ENCODE measurements at regions not wholly inside any gene's neighbourhood (a gene's known extent, or its start where the extent isn't known, plus 50 kb on each side); places are given as distances from the start of the nearest gene placed in this dataset.

DNA sequence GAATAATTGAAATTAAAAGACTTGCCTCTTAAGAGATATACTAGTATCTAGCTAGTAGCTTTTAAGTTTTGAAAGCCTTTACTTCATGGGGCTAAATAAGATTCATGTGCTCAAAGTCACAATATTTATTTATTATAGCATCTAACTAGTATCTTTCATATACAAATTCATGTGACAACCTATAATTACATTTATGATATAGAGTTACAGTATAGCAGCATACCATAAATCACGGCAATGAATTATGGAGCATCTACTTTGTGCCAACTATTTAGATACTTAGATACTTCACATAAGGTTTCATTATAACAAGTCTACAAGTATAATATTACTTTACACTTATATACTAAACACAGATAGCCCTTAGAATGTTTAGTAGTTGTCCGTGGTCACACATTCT is 229.4 kb downstream of the TPRG1 start:
- TF ChIP-seq, protein P1, sequence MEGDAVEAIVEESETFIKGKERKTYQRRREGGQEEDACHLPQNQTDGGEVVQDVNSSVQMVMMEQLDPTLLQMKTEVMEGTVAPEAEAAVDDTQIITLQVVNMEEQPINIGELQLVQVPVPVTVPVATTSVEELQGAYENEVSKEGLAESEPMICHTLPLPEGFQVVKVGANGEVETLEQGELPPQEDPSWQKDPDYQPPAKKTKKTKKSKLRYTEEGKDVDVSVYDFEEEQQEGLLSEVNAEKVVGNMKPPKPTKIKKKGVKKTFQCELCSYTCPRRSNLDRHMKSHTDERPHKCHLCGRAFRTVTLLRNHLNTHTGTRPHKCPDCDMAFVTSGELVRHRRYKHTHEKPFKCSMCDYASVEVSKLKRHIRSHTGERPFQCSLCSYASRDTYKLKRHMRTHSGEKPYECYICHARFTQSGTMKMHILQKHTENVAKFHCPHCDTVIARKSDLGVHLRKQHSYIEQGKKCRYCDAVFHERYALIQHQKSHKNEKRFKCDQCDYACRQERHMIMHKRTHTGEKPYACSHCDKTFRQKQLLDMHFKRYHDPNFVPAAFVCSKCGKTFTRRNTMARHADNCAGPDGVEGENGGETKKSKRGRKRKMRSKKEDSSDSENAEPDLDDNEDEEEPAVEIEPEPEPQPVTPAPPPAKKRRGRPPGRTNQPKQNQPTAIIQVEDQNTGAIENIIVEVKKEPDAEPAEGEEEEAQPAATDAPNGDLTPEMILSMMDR (IDR thresholded peaks at IDR 0.05 in 2 of 3, conservative IDR thresholded peaks at IDR 0.05 in 1 of 3; ENCODE audit: insufficient read depth in 2 of 3, low read depth in 1 of 3, low read length in 3 of 3): no peak
- TF ChIP-seq LARP7 (IDR thresholded peaks at IDR 0.05): no peak
- no peak for TF ChIP-seq ZBED1 (IDR thresholded peaks at IDR 0.05)
- TF ChIP-seq, protein P2, sequence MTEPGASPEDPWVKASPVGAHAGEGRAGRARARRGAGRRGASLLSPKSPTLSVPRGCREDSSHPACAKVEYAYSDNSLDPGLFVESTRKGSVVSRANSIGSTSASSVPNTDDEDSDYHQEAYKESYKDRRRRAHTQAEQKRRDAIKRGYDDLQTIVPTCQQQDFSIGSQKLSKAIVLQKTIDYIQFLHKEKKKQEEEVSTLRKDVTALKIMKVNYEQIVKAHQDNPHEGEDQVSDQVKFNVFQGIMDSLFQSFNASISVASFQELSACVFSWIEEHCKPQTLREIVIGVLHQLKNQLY (CRISPR knock-in tag; conservative IDR thresholded peaks at IDR 0.05): no peak
- TF ChIP-seq, protein P3, sequence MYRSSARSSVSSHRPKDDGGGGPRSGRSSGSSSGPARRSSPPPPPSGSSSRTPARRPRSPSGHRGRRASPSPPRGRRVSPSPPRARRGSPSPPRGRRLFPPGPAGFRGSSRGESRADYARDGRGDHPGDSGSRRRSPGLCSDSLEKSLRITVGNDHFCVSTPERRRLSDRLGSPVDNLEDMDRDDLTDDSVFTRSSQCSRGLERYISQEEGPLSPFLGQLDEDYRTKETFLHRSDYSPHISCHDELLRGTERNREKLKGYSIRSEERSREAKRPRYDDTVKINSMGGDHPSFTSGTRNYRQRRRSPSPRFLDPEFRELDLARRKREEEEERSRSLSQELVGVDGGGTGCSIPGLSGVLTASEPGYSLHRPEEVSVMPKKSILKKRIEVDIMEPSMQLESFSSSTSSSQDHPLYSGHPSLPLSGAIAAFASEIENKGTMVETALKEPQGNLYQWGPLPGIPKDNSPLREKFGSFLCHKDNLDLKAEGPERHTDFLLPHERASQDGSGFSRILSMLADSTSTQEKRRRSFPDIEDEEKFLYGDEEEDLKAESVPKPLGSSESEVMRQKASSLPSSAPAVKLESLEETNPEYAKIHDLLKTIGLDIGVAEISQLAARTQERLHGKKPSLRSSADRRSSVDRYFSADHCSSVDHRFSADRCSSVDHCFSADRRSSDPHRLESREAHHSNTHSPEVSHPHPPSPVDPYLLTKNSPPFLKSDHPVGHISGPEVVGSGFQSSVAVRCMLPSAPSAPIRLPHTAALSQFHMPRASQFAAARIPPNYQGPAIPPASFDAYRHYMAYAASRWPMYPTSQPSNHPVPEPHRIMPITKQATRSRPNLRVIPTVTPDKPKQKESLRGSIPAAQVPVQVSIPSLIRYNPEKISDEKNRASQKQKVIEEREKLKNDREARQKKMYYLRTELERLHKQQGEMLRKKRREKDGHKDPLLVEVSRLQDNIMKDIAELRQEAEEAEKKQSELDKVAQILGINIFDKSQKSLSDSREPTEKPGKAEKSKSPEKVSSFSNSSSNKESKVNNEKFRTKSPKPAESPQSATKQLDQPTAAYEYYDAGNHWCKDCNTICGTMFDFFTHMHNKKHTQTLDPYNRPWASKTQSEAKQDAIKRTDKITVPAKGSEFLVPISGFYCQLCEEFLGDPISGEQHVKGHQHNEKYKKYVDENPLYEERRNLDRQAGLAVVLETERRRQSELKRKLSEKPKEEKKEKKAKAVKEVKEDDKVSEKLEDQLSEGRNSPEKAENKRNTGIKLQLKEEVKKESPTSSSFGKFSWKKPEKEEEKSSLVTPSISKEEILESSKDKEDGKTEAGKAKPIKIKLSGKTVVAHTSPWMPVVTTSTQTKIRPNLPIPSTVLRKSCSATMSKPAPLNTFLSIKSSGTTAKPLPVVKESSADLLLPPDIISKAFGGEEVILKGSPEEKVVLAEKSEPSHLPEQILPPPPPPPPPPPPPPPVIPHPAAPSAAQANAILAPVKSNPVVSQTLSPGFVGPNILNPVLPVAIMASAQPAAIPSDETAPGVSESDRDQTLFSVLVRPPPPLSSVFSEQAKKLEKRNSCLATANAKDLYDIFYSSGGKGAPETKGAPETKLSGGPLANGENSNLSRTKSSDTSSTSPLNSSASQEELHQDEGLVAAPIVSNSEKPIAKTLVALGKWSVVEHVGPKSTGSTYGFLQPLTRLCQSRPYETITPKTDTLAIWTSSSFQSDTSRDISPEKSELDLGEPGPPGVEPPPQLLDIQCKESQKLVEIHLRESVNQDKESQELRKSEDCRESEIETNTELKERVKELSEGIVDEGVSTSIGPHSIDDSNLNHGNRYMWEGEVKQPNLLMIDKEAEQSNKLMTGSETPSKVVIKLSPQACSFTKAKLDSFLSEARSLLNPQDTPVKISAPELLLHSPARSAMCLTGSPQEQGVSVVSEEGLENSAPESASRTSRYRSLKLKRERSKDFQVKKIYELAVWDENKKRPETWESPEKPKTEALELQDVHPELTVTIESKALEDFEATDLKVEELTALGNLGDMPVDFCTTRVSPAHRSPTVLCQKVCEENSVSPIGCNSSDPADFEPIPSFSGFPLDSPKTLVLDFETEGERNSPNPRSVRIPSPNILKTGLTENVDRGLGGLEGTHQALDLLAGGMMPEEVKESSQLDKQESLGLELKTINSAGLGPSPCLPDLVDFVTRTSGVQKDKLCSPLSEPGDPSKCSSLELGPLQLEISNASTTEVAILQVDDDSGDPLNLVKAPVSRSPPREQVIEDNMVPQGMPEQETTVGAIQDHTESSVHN (IDR thresholded peaks at IDR 0.05; ENCODE audit: borderline replicate concordance in 1 of 2, low read depth in 1 of 2): no peak
- no peak for TF ChIP-seq YBX1 (IDR thresholded peaks at IDR 0.05)

Data from K562 (cell line).